Retina (tissue), 1 donor: ENCODE measurements at regions not wholly inside any gene's neighbourhood (a gene's known extent, or its start where the extent isn't known, plus 50 kb on each side); places are given as distances from the start of the nearest gene placed in this dataset.

Experiments
- DNase-seq: peaks from one replicate; pipeline ENCODE4 v3.0.0-alpha.2; 2016

DNA sequence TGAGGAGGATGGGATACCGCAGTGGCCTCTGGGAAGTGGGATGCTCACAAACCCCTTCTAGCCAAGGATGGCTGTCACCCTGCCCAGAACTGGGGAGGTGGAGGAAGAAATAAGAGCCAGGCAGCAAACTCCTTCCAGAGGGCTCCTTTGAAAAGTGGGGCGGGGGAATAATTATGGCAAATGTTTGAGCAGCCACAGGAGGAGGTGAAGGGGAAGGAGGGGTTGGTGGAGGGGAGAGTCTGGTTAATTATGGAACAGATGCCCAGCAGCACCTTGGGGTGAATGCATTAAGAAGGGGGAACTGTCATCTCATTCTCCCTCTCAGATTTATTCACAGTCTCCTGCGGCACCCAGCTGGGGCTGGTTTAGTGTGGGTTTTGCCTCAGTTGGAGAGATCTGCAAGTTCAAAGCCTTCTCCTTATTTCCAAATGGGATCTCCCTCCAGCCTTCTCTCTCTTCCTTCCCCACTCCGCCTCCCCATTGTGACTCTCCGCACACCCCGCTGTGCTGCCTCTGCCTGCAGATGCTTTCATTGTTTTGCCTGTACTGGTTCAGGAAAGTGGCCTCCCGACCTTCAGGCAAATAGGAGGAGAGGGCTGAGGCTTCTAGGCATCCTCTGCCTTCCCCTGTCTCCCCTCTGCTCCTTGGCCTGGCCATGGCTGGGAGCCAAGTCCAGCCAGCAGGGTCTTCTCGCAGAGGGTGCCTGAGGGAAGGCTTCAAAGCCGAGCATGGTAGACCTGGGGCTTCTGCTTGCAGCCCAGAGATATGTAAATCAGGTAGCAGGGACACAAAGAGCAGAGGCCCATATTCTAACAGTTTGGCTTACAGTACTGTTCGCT lies 457.2 kb upstream of the MEX3C start:
- peak; percentile 69 for DNase-seq

DNA sequence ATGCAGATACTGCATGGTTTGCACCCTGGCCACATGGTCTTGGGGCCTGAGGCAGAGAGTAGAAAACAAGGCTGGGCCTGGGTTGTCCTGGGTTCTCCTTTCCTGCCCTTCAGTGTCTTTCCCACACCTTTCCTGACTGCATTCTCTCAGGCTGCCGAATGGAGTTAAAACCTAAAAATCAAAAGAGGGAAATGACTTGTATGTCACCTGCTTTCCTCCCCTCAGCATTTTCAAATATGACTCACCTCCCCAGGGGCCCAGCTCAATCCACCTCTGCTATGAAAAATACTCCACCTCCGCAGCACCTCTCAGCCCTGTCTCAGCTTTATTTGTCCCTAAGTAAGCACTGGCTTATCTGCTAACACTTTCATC lies 457.8 kb upstream of the MEX3C start:
- DNase-seq = no peak

DNA sequence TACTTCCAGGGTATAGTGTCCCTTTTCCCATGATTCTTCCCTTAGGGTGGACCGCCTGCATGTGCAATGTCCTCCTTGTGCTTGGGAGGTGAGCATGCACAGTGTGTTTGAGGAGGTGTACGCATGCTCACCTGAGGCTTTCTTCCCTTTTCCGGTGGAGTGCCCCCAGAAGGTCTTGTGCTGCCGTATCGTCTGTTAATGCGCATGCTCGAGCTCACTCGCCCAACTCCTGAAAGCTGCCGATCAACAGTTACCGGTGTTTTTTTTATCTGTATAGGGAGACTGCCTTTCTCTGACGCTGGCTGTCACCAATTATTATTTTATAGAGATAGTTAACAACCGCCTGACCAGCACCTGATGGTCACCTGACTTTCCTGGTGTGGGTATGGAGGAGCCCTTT lies 458.8 kb upstream of the MEX3C start:
- DNase-seq = no peak

DNA sequence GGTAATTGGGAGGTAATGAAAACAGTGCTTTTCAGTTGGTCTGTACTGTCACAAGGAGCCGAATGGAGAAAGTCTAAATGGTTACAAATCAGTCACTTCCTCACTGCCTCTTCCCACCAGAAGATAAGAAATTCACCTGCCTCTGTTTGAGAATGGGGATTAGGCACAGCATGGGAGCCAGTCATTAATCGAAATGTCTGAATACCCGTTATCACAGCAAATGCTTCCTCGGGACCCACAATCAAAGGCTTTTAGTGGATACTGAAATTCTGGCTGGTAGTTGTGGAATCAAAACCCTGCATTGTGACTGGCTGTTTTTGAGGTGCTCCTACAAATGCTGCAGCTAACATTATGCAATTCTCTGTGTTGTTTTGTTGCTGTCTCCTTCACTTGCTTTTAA lies 461.0 kb upstream of the MEX3C start:
- no peak for DNase-seq

DNA sequence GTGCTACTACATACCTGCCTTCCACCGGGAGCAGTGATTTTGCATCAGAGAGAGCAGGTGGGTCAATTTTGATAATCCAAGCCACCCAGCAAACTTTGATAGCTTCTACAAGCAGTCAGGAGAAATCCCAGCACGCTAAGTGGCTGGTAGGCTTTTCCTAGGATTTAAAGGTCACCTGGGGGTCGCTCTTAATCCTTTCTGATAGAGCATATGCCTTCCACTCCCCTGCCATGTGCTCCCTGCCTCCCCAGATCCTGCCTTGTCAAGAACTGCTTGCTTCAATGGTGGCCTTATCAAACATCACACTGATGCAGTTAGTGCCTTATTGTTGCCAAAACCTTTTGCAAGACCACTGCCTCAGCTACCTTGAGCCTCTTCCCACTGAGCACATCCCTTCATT lies 462.3 kb upstream of the MEX3C start:
- DNase-seq = peak; percentile 18

DNA sequence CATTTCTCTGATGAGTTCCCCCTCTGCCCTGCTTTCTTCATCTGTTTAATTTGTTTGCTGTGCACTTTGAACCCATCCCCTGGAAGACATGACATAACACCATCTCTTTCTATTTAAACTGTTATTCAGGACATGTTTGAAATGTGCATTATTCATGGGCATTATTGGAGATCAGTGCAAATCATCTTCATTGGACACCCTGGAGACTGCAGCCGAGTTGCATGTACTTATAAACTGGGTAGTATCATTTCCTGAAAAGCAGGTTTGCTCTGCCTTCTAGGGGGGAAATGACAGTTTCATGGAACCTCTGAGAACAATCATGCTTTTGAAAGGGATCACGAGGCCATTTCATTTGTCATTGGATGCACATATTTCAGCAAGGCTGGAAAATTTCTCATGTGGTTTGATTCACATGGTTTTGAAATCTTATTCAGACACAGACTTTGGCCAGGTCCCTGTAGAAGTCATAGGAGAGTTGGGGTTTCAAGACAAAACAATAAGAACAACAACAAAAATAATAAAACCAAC lies 462.8 kb upstream of the MEX3C start:
- no peak for DNase-seq

DNA sequence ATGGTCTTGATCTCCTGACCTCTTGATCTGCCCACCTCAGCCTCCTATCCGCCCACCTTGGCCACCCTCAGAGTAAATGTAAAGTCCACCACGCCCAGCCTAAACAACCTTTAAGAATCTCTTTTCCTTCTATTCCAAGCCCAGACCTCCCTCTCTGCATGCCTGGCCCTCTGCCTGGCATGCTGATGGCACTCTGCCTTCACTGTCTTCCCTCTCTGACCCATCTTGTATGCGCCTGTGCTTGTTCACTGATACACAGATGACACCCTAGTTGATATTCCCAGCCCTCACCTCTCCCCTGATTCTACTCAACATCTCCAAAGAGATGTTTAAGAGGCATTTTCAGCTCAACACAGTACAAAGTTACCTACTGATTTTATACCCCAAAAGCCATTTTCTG lies 466.8 kb upstream of the MEX3C start:
- no peak for DNase-seq

DNA sequence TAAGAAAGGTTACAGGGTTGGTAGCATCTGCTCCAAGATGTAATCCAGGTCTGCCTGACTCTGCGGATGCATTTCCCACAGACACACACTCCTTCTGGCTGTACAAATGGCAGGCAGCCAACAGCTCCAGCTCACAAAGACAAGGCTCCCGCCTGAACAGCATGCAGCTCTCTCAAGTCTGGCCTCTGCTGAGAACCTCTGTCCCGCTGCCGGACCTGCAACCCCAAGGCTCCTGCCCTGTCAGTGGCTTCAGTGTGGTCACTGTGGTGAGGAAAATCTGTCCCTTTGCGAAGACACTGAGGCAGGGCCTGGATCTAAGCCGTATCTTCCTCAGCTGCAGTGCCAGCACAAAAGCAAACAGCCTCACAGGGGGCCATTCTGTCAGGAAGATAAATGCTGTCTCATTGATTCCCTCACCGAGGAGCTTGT lies 469.3 kb upstream of the MEX3C start:
- peak; percentile 74 for DNase-seq

DNA sequence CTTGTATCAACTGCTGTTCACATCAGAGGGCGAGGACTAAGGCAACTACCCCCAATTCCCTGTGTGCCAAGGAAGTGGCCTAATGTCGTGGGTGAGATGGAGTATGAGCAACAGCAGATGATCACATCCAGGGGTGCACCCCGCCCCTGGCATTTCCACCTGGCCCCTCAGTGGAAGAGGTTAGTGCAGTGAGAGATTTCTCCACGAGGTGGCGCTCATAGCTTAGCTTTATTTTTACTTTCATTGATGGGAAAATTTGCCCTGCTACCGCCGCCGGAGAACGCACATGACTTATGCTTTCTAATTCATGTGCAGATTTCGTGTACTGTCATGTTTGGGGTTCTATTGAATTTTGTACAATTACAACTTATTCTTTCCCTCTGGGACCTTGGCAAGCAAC lies 470.6 kb upstream of the MEX3C start:
- DNase-seq = peak; percentile 88

DNA sequence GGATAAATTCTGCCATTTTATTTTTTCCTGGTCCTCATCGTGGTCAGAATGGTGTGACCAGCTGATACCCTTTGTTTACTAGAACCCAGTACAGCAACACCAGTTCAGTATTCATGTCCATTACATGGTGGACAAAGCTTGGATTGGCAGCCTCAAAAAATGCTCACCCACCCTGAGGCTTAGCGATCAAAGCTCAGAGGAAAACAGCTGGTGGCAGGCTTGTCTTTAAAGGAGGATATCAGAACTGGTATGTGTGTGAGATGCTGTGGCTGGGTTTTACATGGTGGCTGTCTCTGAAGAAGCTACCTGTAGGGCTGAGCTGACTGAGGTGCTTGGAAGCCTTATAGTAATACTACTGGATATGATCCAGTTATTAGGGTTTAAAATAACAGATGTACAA lies 471.1 kb upstream of the MEX3C start:
- peak; percentile 45 for DNase-seq

DNA sequence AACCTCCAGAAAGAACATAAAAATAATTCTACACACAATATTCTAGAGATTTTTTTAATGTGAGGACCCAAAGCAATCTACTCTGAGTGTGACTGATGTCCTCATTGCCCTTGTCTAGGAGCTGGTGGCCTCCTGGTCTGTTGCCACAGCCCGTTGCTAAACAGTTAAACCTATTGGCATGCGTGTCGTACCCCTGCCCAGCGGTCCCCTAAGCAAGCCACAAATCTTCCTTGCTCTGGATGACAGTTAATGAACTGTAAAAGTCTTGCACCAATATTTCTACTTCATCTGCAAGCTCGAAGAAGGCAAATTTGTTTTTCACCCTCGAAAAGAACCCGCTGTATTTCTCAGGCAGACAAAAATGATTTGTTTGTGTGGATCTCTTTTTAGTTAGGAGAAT lies 489.1 kb upstream of the MEX3C start:
- no peak for DNase-seq

DNA sequence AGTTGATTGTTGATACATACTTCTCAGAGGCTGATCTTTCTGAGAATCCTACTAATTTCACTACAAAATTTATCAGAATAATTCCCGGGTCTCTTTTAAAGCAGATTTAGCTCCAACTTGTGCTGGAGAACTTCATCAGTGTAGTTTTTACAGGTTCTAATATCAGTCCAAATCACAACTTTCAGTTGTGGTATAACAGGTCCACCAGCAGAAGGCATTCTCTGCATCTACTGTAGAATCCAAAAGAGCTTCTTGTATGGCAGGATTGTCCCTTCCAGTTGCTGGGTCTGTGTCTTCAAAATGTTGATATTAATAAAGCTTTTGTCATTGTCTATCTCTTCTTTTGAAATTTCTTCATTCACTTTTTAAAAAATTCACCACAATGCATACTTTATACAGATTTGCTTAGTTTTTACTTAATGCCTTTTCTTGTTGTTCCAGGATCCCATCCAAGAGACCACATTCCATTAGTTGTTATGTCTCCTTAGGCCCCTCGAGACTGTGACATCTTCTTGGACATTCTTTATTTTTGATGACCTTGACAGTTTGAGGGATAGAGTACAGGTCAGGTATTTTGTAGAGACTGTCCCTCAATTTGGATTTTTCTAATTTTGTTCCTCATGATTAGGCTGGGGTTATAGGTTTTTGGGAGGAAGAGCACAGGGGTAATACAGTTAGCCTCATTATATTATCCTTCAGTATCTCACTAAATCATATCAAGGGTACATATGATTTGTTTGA lies 490.5 kb upstream of the MEX3C start:
- no peak for DNase-seq

DNA sequence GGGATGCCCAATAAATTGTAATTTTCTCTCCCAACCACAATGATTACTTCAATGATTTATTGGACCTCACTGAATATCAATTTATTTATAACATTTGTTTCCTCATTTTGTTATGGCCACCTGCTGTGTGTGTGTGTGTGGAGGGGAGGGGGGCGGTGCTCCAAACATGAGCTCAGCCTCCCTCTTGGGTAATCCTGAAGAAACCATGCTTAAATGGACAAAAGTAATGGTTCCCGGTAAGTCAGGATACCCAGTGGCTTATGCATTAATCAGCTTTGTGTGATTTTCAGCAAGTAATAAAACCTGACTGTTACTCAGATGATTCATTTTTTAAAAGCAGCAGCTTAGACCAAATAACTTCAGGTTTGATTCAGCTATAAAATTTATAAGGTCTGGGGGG lies 495.1 kb upstream of the MEX3C start:
- no peak for DNase-seq

DNA sequence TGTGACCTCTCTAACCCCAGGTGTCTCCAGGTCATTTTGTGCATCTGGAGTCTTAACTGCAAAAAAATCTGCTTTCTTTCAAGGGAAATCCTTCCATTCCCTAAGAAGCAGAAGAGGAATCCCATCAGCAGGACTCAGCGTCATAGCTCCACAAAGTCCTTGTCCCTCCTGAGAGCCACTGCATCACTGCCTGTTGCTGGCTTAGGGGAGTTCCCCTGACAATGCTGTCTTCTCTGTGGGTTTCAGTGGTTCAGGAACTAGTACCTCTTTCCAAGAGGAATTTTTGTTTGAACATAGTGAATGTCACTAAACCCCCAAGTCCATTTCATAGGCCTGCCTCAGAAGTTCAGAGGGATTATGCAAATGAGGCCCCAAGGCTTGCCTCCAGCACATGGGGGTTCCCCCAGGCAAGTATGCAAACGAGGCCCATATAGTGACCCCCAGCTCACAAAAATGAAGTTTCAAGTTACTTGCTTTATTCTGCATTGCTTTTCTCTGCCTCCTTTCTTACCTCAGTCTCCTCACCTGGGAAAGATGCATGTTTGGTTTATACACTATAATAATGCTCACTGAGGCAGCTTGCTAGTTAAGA lies 513.9 kb upstream of the MEX3C start:
- no peak for DNase-seq

DNA sequence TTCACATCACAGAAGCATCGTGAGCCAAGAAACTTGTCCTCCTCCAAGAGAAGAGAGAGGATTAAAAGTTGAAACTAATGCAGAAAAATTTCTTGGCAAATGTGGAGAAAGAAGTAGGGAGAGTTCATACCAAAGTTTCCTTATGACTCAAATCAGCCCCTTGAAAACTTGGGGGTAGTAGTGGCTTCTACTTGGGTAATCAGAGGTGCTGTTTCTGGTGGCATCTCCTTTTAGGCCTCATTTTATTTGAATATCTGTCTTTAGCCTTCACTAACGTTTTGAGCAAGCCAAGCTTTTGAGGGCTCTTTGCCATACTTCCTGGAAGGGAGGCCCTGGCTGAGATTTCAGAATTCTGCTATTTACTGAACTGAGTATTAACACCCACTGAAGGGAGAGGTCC lies 515.3 kb upstream of the MEX3C start:
- no peak for DNase-seq

DNA sequence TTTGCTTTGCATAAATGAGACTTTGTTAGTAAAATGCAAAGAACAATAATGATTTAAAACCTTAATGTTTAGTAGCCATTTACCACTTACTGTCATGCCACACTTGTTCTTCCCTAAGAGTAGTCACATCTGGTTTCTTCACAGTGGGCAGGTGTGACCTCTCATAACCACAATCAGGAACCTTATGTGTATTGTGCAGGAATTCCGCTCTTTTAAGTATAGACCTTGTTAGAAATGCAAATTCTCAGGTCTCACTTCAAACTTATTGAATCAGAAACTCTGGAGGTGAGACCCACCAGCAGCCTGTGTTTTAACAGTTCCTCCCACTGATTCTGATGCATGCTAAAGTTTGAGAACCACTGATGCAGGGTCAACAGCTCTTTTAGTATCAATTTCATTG lies 518.8 kb upstream of the MEX3C start:
- no peak for DNase-seq

DNA sequence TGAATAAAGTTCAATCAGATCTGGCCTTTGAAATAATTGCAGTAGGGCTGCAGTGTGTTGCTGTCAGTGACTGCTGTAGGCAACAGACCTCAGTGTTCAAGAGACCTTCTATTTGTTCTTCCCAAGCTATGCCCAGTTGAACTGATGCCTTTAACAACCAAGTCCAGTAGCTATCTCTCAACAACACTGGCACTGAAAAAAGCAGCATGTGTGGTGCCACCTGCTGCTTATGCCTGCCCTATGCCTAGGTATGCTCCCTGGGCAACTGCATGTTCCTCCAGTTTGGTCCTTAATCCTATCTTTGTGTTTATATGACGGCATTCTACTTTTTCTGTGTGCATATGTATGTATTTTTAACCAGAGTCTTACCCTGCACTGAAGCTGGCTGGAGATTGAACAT lies 523.9 kb upstream of the MEX3C start:
- no peak for DNase-seq

DNA sequence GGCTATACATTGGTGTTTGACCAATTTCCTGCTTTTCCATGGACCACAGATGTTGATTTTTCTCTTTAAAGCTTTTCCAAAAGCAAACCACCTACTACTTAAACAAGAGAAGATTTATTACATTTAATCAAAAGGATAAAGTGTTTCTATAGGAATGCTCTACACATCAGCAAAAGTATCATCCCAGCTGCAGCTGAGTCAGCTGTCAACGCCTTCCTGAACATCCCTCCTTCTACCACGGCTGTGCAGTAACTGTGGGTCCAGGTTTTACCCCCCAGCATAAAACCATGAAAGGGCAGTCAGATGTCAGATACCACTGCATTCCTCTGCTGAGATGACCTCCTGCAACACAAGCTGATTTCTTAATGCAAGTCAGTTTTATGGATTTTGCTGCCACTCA lies 524.5 kb upstream of the MEX3C start:
- DNase-seq = no peak

DNA sequence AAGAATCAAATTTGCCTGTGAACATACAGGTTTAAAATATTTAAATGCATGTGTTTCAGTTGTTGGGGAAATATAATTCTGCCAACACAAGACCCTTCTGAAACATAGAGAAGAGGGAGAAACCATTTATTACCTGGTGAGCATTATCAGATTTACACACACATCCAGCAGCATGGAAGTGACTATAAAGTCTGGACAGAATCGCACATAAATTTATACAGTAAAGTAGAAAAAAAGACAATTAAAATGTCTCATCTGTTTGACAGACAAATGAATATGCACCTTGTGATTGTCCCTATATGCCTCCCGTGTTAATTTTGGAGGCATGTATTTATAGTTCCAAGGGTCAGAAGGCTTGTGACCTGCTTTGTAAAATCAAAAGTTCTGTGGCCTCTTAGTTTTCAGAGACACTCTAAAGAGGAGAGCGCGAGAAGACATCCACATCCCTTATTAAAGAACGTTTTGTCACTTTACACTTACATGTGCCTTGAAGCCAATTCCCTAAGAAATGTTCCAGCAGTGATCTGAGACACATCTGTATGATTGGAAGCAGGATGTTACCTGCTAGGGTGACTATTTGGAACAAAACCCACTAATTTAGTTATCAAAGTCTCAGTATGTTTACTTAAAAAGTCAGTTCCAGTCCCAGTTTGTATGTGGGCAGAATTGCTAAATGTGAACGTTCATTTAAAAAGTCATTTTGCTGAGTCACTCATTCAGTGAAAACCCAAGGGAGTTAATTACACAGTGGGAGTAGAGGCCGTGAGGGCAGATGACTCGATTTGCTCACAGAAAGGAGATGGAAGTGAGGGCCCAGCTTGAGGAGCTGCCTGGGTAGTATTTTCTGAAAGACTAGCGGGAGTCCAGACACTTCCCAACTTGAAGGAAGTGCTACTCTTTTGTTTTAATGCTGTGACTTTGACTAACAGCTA lies 527.6 kb upstream of the MEX3C start:
- no peak for DNase-seq

DNA sequence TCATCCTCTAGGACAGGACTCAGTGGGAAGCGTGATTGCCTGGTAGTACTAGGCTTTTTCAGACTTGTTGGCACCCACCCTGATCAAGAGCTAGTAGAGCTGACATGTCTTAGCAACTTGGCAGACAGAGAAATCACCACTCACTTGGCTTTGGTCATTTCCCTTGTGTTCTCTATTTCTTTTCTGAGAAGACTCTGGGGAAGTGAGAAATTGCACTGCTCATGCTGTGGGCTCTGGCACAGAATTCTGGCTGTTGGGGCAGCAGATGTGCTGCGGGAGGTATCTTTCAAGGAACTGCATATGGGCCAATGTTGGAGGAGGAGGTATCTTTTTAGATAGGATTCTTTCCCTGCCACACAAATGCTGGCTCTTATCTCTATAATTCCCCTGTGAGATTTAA lies 529.1 kb upstream of the MEX3C start:
- no peak for DNase-seq

DNA sequence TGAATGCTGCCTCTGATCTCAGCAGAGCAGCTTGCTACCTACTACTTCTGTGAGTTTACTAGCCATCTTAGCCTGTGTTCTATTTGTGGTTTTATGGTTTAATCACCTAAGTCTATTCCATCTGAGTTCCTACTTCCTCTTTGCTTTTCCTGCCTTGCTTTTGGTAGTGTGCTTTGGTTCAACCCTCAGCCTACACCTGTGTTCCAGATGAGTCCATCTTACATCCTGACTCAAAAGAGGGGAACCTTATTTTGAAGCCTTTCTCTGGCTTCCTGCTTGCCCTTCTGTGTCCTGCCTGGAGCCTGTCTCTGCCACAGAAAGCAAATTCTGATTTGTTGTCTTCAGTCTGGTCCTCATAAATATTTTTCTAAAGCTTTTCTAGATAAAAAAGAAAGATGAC lies 530.3 kb upstream of the MEX3C start:
- no peak for DNase-seq

DNA sequence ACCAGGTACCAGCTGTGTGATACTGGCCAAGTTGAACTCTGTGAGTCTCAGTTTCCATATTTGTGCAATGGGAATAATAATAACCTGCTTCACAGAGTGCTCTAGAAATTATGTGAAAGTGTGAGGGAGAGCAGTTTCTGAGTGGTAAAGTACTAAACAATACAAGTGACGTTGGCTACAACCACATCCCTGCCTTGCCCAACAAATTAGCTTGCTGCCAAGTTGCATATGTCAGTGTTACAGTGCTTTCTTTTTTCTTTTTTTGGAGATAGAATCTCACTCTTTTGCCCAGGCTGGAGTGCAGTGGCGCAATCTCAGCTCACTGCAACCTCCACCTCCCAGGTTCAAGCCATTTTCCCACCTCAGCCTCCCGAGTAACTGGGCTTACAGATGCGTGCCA lies 533.6 kb upstream of the MEX3C start:
- no peak for DNase-seq

DNA sequence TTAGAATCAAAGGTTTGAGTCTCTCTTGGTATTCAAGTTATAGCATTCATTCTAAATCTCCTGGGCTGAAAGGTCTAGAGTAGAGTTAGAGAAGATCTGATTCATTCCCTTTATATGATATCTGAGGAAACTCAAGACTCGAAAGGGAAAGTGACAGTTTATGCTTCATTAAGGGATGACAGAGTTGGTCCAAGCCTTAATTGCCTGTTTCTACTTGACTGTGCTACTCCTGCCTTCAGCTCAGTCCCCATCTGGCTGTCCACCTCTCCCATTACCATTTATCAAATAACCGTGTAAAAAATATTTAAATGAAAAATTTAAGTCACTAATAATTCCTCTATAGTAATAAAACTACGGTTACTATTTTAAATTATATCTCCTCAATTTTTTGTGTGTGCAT lies 537.1 kb upstream of the MEX3C start:
- DNase-seq = no peak
